ENCODE measurements at regions not wholly inside any gene's neighbourhood (a gene's known extent, or its start where the extent isn't known, plus 50 kb on each side); places are given as distances from the start of the nearest gene placed in this dataset.
"Not testable (repeated sequence)": the region's sequence is repeated elsewhere in the genome, so short reads cannot be mapped to it uniquely, and the experiment has no call there.

GRCh38 chr15:30833379-30833778, 70.3 kb upstream of the FAN1 start:
- TF ChIP-seq CTCF (conservative IDR thresholded peaks at IDR 0.05); ZFX (IDR thresholded peaks at IDR 0.05): not testable (repeated sequence)

Data from C4-2B (cell line).